ENCODE measurements at regions not wholly inside any gene's neighbourhood (a gene's known extent, or its start where the extent isn't known, plus 50 kb on each side); places are given as distances from the start of the nearest gene placed in this dataset.
"Not testable (repeated sequence)": the region's sequence is repeated elsewhere in the genome, so short reads cannot be mapped to it uniquely, and the experiment has no call there.

DNA sequence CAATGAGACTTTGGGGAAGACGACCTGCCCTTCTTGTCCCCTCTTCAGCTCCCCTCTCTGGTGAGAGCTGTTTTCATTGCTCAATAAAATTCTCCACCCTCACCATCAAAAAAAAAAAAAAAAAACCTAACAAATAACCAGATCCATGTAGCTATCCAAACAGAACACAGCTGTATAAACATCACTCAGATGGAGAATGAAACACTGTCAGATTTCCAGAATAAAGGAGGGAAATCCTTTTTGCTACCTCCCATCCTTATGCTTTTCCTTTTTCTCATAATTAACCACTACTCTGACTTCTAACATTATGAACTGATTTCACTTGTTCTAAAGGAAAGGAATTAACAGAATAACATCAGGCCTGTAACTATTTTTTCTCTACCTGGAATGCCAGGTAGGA is 155.6 kb downstream of the PPP4R3C start:
- TF ChIP-seq, protein P1, sequence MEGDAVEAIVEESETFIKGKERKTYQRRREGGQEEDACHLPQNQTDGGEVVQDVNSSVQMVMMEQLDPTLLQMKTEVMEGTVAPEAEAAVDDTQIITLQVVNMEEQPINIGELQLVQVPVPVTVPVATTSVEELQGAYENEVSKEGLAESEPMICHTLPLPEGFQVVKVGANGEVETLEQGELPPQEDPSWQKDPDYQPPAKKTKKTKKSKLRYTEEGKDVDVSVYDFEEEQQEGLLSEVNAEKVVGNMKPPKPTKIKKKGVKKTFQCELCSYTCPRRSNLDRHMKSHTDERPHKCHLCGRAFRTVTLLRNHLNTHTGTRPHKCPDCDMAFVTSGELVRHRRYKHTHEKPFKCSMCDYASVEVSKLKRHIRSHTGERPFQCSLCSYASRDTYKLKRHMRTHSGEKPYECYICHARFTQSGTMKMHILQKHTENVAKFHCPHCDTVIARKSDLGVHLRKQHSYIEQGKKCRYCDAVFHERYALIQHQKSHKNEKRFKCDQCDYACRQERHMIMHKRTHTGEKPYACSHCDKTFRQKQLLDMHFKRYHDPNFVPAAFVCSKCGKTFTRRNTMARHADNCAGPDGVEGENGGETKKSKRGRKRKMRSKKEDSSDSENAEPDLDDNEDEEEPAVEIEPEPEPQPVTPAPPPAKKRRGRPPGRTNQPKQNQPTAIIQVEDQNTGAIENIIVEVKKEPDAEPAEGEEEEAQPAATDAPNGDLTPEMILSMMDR (IDR thresholded peaks at IDR 0.05; ENCODE audit: borderline replicate concordance) = no peak
- intact Hi-C loops (cut with micrococcal nuclease) = no loop called here
- H3K36me3 ChIP-seq = no peaks in the 10 kb centered on the region

DNA sequence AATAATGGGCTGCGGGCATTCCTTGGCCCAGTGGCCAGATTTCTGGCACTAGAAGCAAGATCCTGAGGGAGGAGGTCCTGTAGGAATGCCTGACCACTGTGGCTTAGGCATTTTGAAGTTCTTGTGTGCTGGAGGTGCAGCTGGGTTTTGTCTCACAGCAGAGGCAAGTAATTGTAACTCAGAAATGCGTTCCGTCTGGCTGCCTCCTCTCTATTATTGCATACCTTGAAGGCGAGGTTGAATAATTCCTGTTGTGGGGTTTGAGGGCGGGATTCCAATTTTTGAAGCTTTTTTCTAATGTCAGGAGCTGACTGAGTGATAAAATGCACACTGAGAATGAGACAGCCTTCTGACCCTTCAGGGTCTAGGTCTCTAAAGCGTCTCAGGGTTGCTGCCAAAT is 170.6 kb downstream of the PPP4R3C start:
- H3K4me1 ChIP-seq; H3K4me3 ChIP-seq; H3K27ac ChIP-seq (replicated peaks); H3K27me3 ChIP-seq (ENCODE audit: low read depth); DNase-seq; H3K36me3 ChIP-seq; H3K9me3 ChIP-seq (replicated peaks); intact Hi-C loops (cut with micrococcal nuclease): not testable (repeated sequence)

More for the DNA sequence above, 155.6 kb downstream of the PPP4R3C start:
- DNase-seq = no peak
- no peaks in the 10 kb centered on the region for H3K9me3 ChIP-seq (replicated peaks)
- no peak overlapping the region for H3K27ac ChIP-seq (replicated peaks)
- no peaks in the 10 kb centered on the region for H3K4me1 ChIP-seq
- H3K4me3 ChIP-seq = no peak overlapping the region
- H3K27me3 ChIP-seq (ENCODE audit: low read depth) = no peaks in the 10 kb centered on the region

DNA sequence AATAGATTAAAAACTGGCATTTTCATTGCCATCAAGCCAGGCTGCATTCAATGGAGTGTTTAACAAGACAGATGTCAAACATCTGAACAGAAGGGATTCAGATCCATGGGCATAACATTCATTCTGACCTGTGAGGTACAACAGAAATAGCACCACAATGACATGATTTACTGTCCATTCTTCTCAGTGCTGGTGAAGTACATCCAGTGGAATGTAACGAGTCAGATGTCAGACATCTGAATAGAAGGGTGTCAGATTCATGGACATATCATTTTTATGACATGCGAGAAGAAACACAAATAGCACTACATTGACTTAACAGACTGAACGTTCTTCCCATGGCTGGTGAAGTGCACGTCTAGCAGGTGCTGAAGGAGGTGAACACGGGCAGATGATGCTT is 186.4 kb downstream of the PPP4R3C start:
- H3K4me3 ChIP-seq = no peak overlapping the region
- no peaks in the 10 kb centered on the region for H3K4me1 ChIP-seq
- intact Hi-C loops (cut with micrococcal nuclease) = no loop called here
- no peak for DNase-seq
- H3K27me3 ChIP-seq (ENCODE audit: low read depth) = no peaks in the 10 kb centered on the region
- H3K27ac ChIP-seq (replicated peaks) = no peak overlapping the region
- H3K9me3 ChIP-seq (replicated peaks) = no peaks in the 10 kb centered on the region
- TF ChIP-seq, protein P1 (IDR thresholded peaks at IDR 0.05; ENCODE audit: borderline replicate concordance) = no peak
- H3K36me3 ChIP-seq = no peaks in the 10 kb centered on the region

DNA sequence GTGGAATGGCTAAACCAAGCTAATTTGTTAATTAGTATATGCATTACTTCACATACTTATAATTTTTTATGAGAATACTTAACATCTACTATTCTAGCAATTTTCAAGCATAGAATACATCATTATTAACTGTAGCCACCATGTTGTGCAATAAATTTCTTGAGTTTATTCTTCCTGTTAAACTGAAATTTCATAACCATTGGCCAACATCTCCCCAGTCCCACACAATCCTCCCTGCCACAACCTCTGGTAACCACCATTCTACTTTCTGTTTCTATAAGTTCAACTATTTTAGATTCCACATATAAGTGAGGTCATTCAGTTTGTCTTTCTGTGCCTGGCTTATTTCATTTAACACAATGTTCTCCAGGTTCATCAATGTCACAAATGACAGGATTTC is 208.5 kb downstream of the PPP4R3C start:
- H3K4me3 ChIP-seq = no peak overlapping the region
- TF ChIP-seq, protein P1 (IDR thresholded peaks at IDR 0.05; ENCODE audit: borderline replicate concordance) = no peak
- intact Hi-C loops (cut with micrococcal nuclease) = no loop called here
- H3K27me3 ChIP-seq (ENCODE audit: low read depth) = no peaks in the 10 kb centered on the region
- no peaks in the 10 kb centered on the region for H3K9me3 ChIP-seq (replicated peaks)
- no peaks in the 10 kb centered on the region for H3K36me3 ChIP-seq
- DNase-seq = no peak
- H3K4me1 ChIP-seq = no peaks in the 10 kb centered on the region
- no peak overlapping the region for H3K27ac ChIP-seq (replicated peaks)

DNA sequence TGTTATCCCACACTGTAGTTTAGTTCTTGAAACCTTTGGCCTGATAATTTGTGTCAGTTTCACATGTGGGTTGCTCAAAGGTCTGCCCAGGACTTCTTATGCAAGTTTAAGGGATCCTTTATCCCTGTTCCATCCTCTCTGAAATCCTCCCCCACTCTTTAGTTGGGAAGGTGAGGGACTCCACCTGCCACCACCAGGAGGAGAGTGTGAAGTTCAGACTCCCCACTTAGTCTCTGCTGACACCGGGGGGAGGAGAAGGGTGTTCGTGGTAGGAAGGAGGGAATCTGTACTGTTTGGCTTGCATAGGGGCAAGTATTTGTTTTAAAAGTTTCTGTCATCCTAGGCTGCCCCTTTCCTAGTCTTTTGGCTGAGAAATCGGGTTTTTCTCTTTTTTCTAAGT is 211.8 kb downstream of the PPP4R3C start:
- Histone ChIP-seq H3K27me3 (ENCODE audit: low read depth) (no peaks in the 10 kb centered on the region), H3K4me1 (no peaks in the 10 kb centered on the region), H3K9me3 (replicated peaks) (no peaks in the 10 kb centered on the region), H3K36me3 (no peaks in the 10 kb centered on the region), H3K4me3 (no peak overlapping the region), H3K27ac (replicated peaks) (no peak overlapping the region)
- TF ChIP-seq, protein P1 (IDR thresholded peaks at IDR 0.05; ENCODE audit: borderline replicate concordance) = no peak
- DNase-seq = no peak
- intact Hi-C loops (cut with micrococcal nuclease) = no loop called here

DNA sequence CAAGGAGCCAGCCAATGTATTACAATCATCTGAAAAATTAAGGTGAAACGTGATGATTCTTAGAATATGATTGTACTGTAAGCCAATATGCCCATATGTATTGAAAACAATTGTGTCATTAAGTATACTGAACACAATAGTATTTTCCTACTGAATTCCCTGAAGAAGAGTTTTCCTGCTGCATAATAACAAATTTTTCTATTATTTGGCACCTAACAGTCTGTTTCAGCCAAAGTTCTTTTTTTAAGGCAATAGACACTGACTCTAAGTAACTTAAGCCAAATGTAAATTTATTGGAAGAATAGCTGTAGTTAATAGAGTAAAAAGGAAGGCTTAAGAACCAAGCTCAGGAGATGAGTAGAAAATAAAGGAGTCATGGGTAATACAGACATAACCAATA is 220.6 kb downstream of the PPP4R3C start:
- Histone ChIP-seq H3K36me3 (no peaks in the 10 kb centered on the region), H3K27me3 (ENCODE audit: low read depth) (no peaks in the 10 kb centered on the region), H3K27ac (replicated peaks) (no peak overlapping the region), H3K4me3 (no peak overlapping the region), H3K9me3 (replicated peaks) (peaks cover 8% of the 10 kb centered on the region), H3K4me1 (no peaks in the 10 kb centered on the region)
- intact Hi-C loops (cut with micrococcal nuclease) = no loop called here
- TF ChIP-seq, protein P1 (IDR thresholded peaks at IDR 0.05; ENCODE audit: borderline replicate concordance) = no peak
- no peak for DNase-seq

All from left ventricle myocardium inferior (tissue), 1 donor.